ENCODE measurements at regions not wholly inside any gene's neighbourhood (a gene's known extent, or its start where the extent isn't known, plus 50 kb on each side); places are given as distances from the start of the nearest gene placed in this dataset.

DNA sequence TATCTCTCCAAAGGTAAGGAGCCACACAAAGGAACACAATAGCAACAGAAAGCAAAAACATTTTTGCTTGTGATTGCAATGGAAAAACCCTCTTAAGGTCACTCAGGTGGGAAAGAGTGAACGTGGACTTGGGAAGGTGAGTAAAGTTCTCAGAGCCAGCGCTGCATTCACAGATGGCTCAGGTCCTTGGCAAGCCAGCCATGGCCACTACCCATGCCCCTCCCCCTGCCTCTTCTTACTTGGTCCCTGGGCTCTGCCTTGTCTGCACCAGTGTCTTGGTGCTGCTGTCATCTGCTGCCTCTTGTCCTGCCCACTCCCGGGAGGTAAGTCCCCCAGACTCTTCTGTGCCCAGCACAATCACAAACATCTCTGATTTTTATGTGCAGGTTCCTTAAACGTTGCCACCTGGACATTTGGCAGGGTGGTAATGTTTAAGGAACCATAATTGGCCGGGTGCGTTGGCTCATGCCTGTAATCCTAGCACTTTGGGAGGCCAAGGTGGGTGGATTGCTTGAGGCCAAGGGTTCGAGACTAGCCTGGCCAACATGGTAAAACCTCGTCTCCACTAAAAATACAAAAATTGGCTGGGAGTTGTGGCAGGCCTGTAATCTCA, 74.6 kb downstream of the FEM1C start:
- no peak for TF ChIP-seq CTCF (conservative IDR thresholded peaks at IDR 0.05; ENCODE audit: low read length)
- no peak for DNase-seq (ENCODE audit: low read depth)
- H3K4me3 ChIP-seq (ENCODE audit: low read length) = no peak overlapping the region

DNA sequence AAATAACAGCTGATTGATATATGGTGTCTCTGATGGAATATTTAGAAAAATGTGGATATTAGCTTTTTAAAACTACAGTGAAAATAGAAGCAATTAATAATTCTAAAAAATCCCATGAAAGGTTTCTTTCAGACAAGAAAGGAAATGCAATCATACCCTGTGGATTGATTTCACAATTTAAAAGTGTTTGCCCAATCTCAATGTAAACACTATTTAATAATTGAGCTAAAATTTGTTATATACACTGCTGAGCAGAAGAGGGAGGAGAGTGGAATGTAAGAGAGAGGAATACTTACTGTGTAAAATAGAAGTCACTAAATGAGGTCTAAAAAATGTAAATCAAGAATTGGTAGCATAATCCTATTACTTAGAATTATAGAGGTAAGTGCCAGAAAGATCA, 76.9 kb downstream of the FEM1C start:
- no peak for DNase-seq (ENCODE audit: low read depth)
- H3K4me3 ChIP-seq (ENCODE audit: low read length) = no peak overlapping the region
- no peak for TF ChIP-seq CTCF (conservative IDR thresholded peaks at IDR 0.05; ENCODE audit: low read length)

DNA sequence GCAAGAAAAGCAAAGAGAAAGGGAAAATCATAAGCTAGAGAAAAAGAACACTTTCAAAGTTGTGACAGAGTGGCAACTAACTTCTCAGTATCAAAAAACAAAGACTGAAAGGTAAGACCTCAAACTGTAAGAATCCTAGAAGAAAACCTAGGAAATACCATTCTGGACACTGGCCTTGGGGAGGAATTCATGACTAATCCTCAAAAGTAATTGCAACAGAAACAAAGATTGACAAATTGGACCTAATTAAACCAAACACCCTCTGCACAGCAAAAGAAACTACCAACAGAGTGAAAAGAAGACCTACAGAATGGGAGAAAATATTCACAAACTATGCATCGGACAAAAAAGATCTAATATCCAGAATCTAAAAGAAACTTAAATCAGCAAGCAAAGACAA, 79.1 kb downstream of the FEM1C start:
- DNase-seq (ENCODE audit: low read depth) = peak; percentile 32
- H3K4me3 ChIP-seq (ENCODE audit: low read length) = no peak overlapping the region
- TF ChIP-seq CTCF (conservative IDR thresholded peaks at IDR 0.05; ENCODE audit: low read length) = no peak

DNA sequence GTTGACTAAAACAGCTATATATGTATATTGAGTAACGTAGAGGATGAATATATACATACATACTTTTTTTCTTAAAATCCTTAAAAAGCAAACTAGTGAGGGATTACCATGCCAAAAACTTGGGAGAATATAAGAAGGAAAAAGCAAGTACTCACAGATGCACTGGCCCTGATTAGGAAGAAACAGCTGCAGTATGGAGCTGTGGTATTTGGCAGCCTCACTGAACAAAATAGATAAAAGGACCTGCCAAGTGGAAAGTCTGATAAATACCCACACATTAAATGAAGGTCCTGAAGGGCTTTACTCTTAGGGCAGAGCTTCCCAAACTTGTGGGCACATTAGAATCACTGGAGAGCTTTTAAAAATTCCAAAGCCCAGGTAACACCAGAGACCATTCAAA, 80.6 kb downstream of the FEM1C start:
- no peak for TF ChIP-seq CTCF (conservative IDR thresholded peaks at IDR 0.05; ENCODE audit: low read length)
- H3K4me3 ChIP-seq (ENCODE audit: low read length) = no peak overlapping the region
- DNase-seq (ENCODE audit: low read depth) = peak; percentile 23

DNA sequence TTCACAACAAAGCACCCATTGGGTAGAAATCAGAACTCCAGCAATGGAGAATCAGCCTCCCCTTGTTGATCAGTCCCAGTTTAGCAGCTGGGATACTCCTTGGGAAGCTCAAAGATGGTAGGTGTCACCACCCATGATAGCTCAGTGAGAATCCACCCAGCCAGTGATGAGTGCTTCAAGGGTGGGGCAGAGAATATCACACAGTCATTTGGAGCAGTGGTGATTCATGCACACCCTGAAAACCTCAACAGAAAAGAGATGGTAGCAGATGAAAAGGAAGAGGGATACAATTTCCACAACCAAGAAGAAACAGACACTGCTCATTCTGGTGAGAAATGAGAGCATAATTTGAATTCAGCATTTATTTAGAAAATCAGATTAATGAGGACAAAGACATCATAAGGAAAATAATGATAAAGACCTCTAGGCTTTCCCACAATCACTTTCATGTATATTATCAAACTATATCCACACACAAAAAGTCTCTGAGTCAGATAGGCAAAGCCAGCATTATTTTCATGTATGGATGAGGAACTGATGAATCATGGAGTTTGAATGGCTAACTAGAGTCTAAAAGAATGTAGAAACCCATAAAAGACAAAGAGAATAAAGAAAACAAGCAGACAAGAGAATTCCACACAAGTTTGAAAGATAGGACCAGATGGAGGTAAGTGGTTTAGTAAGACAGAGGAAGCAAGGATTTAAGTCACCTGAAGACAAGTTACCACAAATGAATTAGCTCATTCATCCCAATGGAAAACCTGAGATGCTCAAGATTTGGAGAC, 82.9 kb downstream of the FEM1C start:
- peak; percentile 75 for DNase-seq (ENCODE audit: low read depth)

GRCh38 chr5:115461093-115461492, 83.5 kb downstream of the FEM1C start:
- no peak for TF ChIP-seq CTCF (conservative IDR thresholded peaks at IDR 0.05; ENCODE audit: low read length)
- DNase-seq (ENCODE audit: low read depth) = peak; percentile 38
- no peak overlapping the region for H3K4me3 ChIP-seq (ENCODE audit: low read length)

More for the DNA sequence above, 82.9 kb downstream of the FEM1C start:
- TF ChIP-seq CTCF (conservative IDR thresholded peaks at IDR 0.05; ENCODE audit: low read length) = no peak
- H3K4me3 ChIP-seq (ENCODE audit: low read length) = no peak overlapping the region

DNA sequence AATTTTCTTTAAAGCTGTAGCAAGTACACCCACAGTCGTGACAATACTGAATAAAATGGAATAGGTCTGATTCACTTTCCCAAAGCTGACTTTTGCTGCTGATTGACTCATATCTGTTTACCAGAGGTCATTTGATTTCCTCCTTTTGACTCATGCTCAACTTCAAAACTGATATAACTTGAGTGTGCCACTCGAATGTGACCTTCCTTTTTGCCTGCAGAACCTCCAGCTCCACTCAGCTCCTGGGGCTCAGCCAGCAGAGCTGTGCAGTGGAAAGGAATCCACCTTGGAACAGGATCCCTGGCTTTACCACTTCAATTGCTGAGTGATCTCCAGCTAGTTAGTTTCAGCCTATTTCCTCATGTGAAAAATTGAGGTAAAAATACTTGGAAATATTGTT, 84.1 kb downstream of the FEM1C start:
- TF ChIP-seq CTCF (conservative IDR thresholded peaks at IDR 0.05; ENCODE audit: low read length) = no peak
- peak; percentile 72 for DNase-seq (ENCODE audit: low read depth)
- no peak overlapping the region for H3K4me3 ChIP-seq (ENCODE audit: low read length)

Data from AG10803 (cell line).